Gastroesophageal sphincter (tissue), 4 donors: ENCODE measurements at regions not wholly inside any gene's neighbourhood (a gene's known extent, or its start where the extent isn't known, plus 50 kb on each side); places are given as distances from the start of the nearest gene placed in this dataset.

ENCODE experiments used
- ATAC-seq: fragments of 150-250 bp; one replicate; pipeline ENCODE4 v1.9.1; 2016; ENCODE audit warnings: mild to moderate bottlenecking, moderate library complexity
- H3K27ac ChIP-seq, 4 donors: fragments of 200-600 bp; sonication (generic) in 3 of 4; 1 replicate in 3 of 4; 2 replicates in 1 of 4; pipeline ENCODE4 v1.5.1; 2016 to 2019
- H3K27me3 ChIP-seq: fragments of 200-600 bp; sonication (generic); one replicate; pipeline ENCODE4 v1.5.1; 2019
- H3K36me3 ChIP-seq, 2 donors: fragments of 200-600 bp; sonication (generic); one replicate each; pipeline ENCODE4 v1.5.1; 2019; ENCODE audit warnings: control low read depth in 1 of 2
- H3K4me1 ChIP-seq, 3 donors: fragments of 200-600 bp; sonication (generic); 1 replicate in 2 of 3; 2 replicates in 1 of 3; pipeline ENCODE4 v1.5.1; 2016 to 2019; ENCODE audit warnings: control low read depth in 2 of 3
- H3K4me3 ChIP-seq, 2 donors: fragments of 200-600 bp; sonication (generic); one replicate each; pipeline ENCODE4 v1.5.1; 2019; ENCODE audit warnings: mild to moderate bottlenecking in 1 of 2, moderate library complexity in 1 of 2
- H3K9me3 ChIP-seq, 3 donors: fragments of 200-600 bp; sonication (generic); one replicate each; pipeline ENCODE4 v1.5.1; 2017 to 2019; ENCODE audit warnings: control low read depth in 2 of 3
- EP300 ChIP-seq: sonication (generic); formaldehyde crosslinking; IDR thresholded peaks from one replicate; pipeline ENCODE4 v1.6.1; 2017; ENCODE audit warnings: antibody characterized with exemption, mild to moderate bottlenecking
- POLR2A ChIP-seq, 2 donors: fragments of 450-650 bp; IDR thresholded peaks; one replicate each; pipeline ENCODE4 v1.6.1; 2017; ENCODE audit warnings: antibody characterized with exemption in 2 of 2, mild to moderate bottlenecking in 2 of 2, moderate library complexity in 1 of 2
- POLR2AphosphoS5 ChIP-seq: sonication (generic); formaldehyde crosslinking; IDR thresholded peaks from one replicate; pipeline ENCODE4 v1.6.1; 2017; ENCODE audit warnings: antibody characterized with exemption
- WGBS, 2 donors: methylation state at CpG; one replicate each; pipeline ENCODE4 v1.1.5; 2018; ENCODE audit warnings: low coverage in 1 of 2; 5-methylcytosine and 5-hydroxymethylcytosine counted together
- TF ChIP-seq, protein P1 (sequence below), 4 experiments: fragments of 200-600 bp in 2 of 4; fragments of 450-650 bp in 2 of 4; sonication (generic) in 1 of 4; IDR thresholded peaks; one replicate each; pipeline ENCODE4 v1.5.1; 2017 to 2019; ENCODE audit warnings: antibody characterized with exemption in 4 of 4, mild to moderate bottlenecking in 2 of 4, moderate library complexity in 2 of 4

DNA sequence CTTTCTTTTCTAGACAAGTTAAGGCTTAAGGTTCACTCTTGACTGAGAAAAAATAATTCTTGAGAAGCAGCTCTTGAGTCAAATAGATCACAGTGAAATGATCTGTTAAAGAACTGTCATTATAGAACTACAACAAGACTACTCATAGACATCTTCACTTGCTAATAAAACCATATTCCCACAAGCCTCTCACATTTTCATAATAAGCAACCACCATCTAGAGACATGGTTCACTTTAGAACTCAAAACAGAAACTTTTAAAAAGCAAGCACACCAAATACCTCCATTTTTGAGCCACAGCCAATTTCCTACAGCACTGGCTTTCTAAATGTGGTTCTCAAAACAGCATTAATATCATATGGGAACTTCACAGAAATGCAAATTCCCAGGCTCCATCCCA lies 309.5 kb downstream of the TMA16 start:
- H3K4me3 ChIP-seq: no peak overlapping the region
- H3K27ac ChIP-seq: no peak overlapping the region
- no peaks in the 10 kb centered on the region for H3K4me1 ChIP-seq
- no peak for TF ChIP-seq POLR2A (IDR thresholded peaks at IDR 0.05)
- TF ChIP-seq, protein P1, sequence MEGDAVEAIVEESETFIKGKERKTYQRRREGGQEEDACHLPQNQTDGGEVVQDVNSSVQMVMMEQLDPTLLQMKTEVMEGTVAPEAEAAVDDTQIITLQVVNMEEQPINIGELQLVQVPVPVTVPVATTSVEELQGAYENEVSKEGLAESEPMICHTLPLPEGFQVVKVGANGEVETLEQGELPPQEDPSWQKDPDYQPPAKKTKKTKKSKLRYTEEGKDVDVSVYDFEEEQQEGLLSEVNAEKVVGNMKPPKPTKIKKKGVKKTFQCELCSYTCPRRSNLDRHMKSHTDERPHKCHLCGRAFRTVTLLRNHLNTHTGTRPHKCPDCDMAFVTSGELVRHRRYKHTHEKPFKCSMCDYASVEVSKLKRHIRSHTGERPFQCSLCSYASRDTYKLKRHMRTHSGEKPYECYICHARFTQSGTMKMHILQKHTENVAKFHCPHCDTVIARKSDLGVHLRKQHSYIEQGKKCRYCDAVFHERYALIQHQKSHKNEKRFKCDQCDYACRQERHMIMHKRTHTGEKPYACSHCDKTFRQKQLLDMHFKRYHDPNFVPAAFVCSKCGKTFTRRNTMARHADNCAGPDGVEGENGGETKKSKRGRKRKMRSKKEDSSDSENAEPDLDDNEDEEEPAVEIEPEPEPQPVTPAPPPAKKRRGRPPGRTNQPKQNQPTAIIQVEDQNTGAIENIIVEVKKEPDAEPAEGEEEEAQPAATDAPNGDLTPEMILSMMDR (IDR thresholded peaks at IDR 0.05): no peak
- no peak for TF ChIP-seq EP300
- no peak for TF ChIP-seq POLR2AphosphoS5
- ATAC-seq: no peak
- no peaks in the 10 kb centered on the region for H3K9me3 ChIP-seq
- H3K27me3 ChIP-seq: no peaks in the 10 kb centered on the region
- H3K36me3 ChIP-seq: no peaks in the 10 kb centered on the region

DNA sequence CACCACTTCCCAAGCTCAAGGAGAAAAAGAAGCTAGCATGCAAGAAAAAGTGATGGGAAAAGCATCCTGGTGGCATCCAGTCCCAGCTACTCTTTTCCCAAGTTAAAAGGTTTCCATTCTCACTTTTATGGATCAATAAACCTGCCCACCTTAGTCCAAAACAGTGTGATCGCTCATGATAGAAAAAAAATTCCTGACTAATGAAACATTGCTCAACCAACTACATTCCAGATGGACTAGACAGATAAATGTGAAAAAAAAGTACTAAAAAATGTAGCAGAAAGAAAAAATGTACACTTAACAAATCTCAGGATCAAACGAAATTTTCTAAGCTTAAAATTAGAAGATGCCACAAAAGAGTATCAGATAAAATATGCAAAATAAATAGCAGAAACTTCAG lies 312.2 kb downstream of the TMA16 start:
- Histone ChIP-seq H3K4me3 (no peak overlapping the region), H3K27ac (no peak overlapping the region), H3K36me3 (no peaks in the 10 kb centered on the region), H3K4me1 (no peaks in the 10 kb centered on the region), H3K27me3 (no peaks in the 10 kb centered on the region), H3K9me3 (no peaks in the 10 kb centered on the region)
- no peak for ATAC-seq
- 56 to 58% methylated on average over 2 of the region's 2 CpGs for WGBS, 2 donors
- TF ChIP-seq POLR2AphosphoS5 (no peak), POLR2A (IDR thresholded peaks at IDR 0.05) (no peak)

DNA sequence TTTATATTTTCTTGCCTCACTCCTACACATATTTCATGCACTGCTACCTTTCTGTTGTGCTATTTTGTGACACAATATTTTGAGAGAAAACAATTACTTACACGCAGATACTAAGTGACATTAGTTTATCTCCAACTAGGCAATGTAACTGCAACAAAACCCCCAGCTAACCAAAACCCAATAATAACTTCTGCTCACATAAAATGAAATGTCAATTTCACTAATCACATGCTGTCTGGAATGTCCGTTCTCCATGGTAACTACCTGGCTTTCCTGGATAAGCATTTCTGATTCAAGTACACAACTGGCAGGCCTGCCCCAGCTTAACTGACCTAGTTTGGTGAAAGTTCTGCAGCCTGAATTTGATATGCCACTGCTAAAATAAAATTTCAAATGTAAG lies 313.5 kb downstream of the TMA16 start:
- TF ChIP-seq POLR2AphosphoS5 (no peak), EP300 (no peak), POLR2A (IDR thresholded peaks at IDR 0.05) (no peak)

DNA sequence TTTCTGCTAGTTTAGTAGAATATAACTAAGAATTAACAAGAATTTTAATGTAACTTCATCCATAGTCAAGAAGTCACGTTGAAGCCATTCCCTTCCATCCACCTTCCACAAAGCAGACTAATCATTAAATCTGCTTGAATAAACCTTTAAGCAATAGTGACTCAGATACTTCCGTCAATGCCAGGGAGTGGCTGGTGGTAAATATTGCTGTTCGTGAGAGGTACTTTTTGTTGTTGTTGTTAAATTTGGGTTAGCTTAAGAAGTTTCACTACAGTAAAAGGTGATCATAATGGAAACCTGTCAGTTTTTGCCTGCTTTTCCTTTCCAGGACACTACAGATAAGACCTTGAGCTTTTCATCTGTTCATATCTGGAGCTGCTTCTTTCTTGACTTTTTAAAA lies 316.3 kb downstream of the TMA16 start:
- Histone ChIP-seq H3K27ac (no peak overlapping the region), H3K36me3 (no peaks in the 10 kb centered on the region), H3K27me3 (no peaks in the 10 kb centered on the region), H3K4me3 (no peak overlapping the region), H3K4me1 (no peaks in the 10 kb centered on the region), H3K9me3 (no peaks in the 10 kb centered on the region)
- 77 to 79% methylated on average over 3 of the region's 3 CpGs for WGBS, 2 donors
- no peak for TF ChIP-seq POLR2AphosphoS5
- TF ChIP-seq, protein P1 (IDR thresholded peaks at IDR 0.05): no peak
- TF ChIP-seq POLR2A (IDR thresholded peaks at IDR 0.05): no peak
- TF ChIP-seq EP300: no peak
- no peak for ATAC-seq

More for the DNA sequence above, 313.5 kb downstream of the TMA16 start:
- Histone ChIP-seq H3K4me3 (no peak overlapping the region), H3K9me3 (no peaks in the 10 kb centered on the region), H3K36me3 (no peaks in the 10 kb centered on the region), H3K4me1 (no peaks in the 10 kb centered on the region), H3K27me3 (no peaks in the 10 kb centered on the region), H3K27ac (no peak overlapping the region)
- WGBS, 2 donors: 57 to 81% methylated on average over 1 to 2 of the region's 2 CpGs
- no peak for ATAC-seq

DNA sequence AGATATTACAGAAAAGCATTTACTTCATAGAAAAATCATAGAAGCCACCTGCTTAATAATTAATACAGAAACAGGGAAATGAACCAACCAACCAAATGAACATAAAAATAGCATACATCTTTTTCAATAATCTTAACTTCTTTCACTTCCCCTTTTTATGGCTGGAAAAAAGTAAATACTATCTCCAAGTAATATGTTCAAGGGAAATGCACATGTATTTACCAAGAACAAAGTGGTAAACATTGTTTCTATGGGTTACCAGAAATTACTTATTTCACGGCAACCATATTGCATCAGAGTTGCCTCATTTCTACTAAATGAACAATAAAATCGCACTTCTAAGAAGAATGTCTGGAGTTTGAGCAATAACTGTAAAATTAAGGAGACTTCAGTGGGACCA lies 321.3 kb downstream of the TMA16 start:
- H3K4me1 ChIP-seq: no peaks in the 10 kb centered on the region
- no peaks in the 10 kb centered on the region for H3K36me3 ChIP-seq
- TF ChIP-seq POLR2A (IDR thresholded peaks at IDR 0.05): no peak
- TF ChIP-seq, protein P1 (IDR thresholded peaks at IDR 0.05): no peak
- no peak for TF ChIP-seq EP300
- TF ChIP-seq POLR2AphosphoS5: no peak
- no peak overlapping the region for H3K27ac ChIP-seq
- no peak overlapping the region for H3K4me3 ChIP-seq
- no peaks in the 10 kb centered on the region for H3K9me3 ChIP-seq
- 61 to 87% methylated on average over 2 of the region's 2 CpGs for whole genome bisulfite sequencing, 2 donors
- no peaks in the 10 kb centered on the region for H3K27me3 ChIP-seq
- no peak for ATAC-seq

DNA sequence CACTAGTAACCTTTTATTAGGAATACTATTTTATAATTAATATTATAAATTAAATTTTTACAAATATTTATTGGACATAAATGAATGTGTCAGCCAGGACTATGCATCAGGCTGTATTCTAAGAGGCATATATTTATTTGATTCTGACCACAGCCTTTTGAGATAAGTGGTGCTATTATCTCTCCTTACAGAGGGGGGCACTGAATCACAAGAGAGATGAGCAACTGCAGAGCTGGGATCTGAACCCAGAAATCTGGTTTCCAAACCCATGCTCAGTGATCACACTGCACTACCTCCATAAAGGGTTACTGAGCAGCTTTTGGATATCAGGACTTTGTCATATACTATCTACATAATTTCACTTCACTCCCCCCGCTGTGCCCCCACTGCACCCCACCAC lies 322.0 kb downstream of the TMA16 start:
- no peak overlapping the region for H3K27ac ChIP-seq
- 75 to 92% methylated on average over 1 of the region's 1 CpG for WGBS, 2 donors
- ATAC-seq: no peak
- H3K27me3 ChIP-seq: no peaks in the 10 kb centered on the region
- TF ChIP-seq EP300: no peak
- TF ChIP-seq, protein P1 (IDR thresholded peaks at IDR 0.05): no peak
- no peaks in the 10 kb centered on the region for H3K9me3 ChIP-seq
- H3K36me3 ChIP-seq: no peaks in the 10 kb centered on the region
- no peak overlapping the region for H3K4me3 ChIP-seq
- no peaks in the 10 kb centered on the region for H3K4me1 ChIP-seq
